ENCODE measurements at regions not wholly inside any gene's neighbourhood (a gene's known extent, or its start where the extent isn't known, plus 50 kb on each side); places are given as distances from the start of the nearest gene placed in this dataset.

DNA sequence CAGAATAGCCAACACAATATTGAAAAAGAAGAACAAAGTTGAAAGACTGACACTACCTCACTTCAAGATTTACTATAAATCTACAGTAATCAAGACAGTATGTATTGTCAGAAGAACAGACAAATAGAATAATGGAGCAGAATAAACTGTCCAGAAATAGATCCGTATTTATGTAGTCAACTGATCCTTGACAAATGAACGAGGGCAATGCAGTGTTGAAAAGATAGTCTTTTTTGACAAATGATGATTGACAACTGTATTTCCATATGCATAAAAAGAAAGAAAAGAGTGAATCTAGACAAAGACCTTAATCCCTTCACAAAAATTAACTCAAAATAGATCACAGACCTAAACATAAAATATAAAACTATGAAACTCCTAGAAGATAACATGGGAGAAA is 767.1 kb downstream of the KCNA4 start:
- TF ChIP-seq, protein P1, sequence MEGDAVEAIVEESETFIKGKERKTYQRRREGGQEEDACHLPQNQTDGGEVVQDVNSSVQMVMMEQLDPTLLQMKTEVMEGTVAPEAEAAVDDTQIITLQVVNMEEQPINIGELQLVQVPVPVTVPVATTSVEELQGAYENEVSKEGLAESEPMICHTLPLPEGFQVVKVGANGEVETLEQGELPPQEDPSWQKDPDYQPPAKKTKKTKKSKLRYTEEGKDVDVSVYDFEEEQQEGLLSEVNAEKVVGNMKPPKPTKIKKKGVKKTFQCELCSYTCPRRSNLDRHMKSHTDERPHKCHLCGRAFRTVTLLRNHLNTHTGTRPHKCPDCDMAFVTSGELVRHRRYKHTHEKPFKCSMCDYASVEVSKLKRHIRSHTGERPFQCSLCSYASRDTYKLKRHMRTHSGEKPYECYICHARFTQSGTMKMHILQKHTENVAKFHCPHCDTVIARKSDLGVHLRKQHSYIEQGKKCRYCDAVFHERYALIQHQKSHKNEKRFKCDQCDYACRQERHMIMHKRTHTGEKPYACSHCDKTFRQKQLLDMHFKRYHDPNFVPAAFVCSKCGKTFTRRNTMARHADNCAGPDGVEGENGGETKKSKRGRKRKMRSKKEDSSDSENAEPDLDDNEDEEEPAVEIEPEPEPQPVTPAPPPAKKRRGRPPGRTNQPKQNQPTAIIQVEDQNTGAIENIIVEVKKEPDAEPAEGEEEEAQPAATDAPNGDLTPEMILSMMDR (IDR thresholded peaks at IDR 0.05; ENCODE audit: extremely low read depth in 1 of 2, insufficient read depth in 1 of 2, low read depth in 1 of 2, low read length in 2 of 2) = no peak
- TF ChIP-seq, protein P2, sequence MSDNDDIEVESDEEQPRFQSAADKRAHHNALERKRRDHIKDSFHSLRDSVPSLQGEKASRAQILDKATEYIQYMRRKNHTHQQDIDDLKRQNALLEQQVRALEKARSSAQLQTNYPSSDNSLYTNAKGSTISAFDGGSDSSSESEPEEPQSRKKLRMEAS (IDR thresholded peaks at IDR 0.05; ENCODE audit: insufficient read depth, insufficient read length) = no peak
- no peak for TF ChIP-seq POLR2AphosphoS5 (IDR thresholded peaks at IDR 0.05; ENCODE audit: insufficient read depth, low read depth, low read length)
- no peak for TF ChIP-seq POLR2A (IDR thresholded peaks at IDR 0.05; ENCODE audit: low read depth, low read length)
- TF ChIP-seq EZH2 (IDR thresholded peaks at IDR 0.05; ENCODE audit: borderline replicate concordance, low read depth, low read length, severe bottlenecking) = no peak
